ENCODE measurements at regions not wholly inside any gene's neighbourhood (a gene's known extent, or its start where the extent isn't known, plus 50 kb on each side); places are given as distances from the start of the nearest gene placed in this dataset.

GRCh38 chr18:75784390-75784789 is 356.9 kb upstream of the SMIM21 start:
- TF ChIP-seq CTCF (IDR thresholded peaks at IDR 0.05; ENCODE audit: insufficient read depth, low read depth, low read length) (no peak), EZH2 (IDR thresholded peaks at IDR 0.05; ENCODE audit: insufficient read depth, low read length) (no peak)

All from astrocyte (in vitro differentiated cells and primary cell).